ENCODE measurements at regions not wholly inside any gene's neighbourhood (a gene's known extent, or its start where the extent isn't known, plus 50 kb on each side); places are given as distances from the start of the nearest gene placed in this dataset.
"Not testable (repeated sequence)": the region's sequence is repeated elsewhere in the genome, so short reads cannot be mapped to it uniquely, and the experiment has no call there.

DNA sequence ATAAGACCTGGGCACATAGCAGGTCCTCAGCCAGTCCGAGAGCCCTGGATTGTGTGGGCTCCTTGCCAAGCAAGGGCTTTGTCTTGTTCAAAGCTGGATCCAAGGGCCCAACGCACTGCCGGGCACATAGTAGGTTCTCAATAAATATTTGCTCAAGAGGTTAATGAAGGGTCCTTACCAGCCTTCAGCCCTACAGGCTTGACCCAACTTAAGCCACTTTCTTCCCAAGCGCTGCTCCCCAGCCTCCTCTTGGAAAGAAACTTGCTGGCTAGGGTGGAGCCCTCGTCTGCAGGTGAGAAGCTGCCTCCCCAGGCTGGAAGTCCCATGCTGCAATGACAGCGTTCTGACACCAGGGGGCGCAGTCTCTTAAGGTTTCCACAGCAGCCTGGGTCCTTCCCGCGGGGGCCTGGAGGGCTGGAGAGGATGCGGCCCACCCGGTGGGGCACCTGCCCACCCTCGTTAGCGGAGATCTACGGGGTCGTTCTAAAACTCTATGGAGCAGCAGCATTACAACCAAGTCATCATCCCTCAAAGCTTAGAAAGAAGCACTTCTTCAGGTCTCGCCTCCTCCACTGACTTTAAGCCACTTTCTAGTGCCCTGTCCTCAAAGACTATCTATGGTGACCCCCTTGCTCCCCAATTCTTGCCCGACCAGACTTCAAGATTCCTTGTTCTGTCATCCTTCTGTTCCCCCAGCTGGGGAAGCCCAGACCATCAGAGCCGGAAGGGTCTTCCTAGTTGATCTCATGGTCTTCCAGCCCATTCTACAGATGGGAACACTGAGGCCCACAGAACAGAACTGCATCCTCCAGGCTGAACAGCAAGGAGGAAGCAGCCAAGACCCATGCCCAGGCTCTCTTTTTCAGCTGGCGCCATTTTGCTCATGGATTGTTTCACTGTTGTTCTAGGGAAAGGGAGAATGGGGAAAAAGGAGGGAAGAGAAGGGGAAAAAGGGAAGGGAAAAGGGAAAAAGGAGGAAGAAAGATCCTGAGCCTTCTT lies 115.4 kb downstream of the LHX2 start:
- DNase-seq (ENCODE audit: low spot score): no peak
- TF ChIP-seq, protein P1, sequence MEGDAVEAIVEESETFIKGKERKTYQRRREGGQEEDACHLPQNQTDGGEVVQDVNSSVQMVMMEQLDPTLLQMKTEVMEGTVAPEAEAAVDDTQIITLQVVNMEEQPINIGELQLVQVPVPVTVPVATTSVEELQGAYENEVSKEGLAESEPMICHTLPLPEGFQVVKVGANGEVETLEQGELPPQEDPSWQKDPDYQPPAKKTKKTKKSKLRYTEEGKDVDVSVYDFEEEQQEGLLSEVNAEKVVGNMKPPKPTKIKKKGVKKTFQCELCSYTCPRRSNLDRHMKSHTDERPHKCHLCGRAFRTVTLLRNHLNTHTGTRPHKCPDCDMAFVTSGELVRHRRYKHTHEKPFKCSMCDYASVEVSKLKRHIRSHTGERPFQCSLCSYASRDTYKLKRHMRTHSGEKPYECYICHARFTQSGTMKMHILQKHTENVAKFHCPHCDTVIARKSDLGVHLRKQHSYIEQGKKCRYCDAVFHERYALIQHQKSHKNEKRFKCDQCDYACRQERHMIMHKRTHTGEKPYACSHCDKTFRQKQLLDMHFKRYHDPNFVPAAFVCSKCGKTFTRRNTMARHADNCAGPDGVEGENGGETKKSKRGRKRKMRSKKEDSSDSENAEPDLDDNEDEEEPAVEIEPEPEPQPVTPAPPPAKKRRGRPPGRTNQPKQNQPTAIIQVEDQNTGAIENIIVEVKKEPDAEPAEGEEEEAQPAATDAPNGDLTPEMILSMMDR (IDR thresholded peaks at IDR 0.05): peak; percentile 97
- Histone ChIP-seq H3K4me3 (no peak overlapping the region), H3K27ac (no peak overlapping the region)

DNA sequence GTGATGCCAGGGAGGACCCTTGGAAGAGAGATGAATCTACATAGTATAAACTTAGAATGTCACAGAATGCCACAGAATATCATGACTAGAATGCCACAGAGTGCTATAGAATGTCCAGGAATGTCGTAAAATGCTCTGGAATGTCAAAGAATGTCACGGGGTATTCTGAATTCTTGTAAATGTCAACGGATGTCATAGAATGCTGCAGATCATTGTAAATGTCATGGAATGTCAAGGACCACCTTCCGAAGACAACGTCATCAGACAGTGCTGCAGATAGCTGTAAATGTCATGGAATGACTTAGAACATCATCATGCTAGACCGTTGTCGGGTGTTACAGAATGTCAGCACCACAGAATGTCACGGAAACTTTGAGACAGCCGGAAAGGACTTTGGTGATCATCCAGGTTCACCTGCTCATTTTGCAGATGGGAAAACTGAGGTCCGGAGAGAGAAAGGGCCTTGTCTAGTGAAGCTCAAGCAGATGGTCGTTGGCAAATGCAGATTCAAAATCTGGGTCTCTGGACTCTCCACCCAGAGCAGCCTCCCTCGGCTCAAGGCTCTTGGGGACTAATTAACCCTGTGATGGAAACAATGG lies 117.1 kb downstream of the LHX2 start:
- no peak for DNase-seq (ENCODE audit: low spot score)
- Histone ChIP-seq H3K27ac (no peak overlapping the region), H3K4me3 (no peak overlapping the region)
- TF ChIP-seq, protein P1 (IDR thresholded peaks at IDR 0.05): no peak

- Histone ChIP-seq H3K4me3 (no peak overlapping the region), H3K27ac (no peak overlapping the region)
- TF ChIP-seq, protein P1 (IDR thresholded peaks at IDR 0.05): no peak
- DNase-seq (ENCODE audit: low spot score): no peak
These were observed 118.9 kb downstream of the LHX2 start for GRCh38 chr9:124130277-124131075.

GRCh38 chr9:124131518-124131917 lies 120.0 kb downstream of the LHX2 start:
- DNase-seq (ENCODE audit: low spot score); H3K27ac ChIP-seq; H3K4me3 ChIP-seq: not testable (repeated sequence)

DNA sequence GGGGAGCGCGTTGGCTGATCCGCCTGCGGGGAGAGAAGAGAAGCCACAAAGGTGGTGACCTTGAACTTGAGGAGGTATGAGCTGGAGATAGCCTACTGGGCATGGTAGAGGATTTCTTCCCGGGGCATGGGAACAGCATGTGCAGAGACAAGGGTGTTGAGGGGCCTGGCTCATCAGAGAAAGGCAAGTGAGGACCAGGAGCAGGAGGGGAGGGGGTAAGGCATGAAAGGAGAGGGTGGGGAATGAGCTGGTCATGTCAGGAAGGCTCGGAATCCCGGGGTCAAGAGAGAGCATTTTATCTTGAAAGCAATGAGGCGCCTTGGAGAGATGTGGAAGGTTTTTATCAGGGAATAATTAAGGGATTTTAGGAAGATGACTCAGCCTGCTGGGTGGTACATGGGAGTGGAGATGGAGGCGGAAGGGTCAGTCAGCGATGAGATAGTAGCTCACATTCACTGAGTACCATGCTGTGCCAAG lies 121.1 kb downstream of the LHX2 start:
- TF ChIP-seq, protein P1 (IDR thresholded peaks at IDR 0.05): no peak
- H3K4me3 ChIP-seq: no peak overlapping the region
- H3K27ac ChIP-seq: no peak overlapping the region
- no peak for DNase-seq (ENCODE audit: low spot score)

DNA sequence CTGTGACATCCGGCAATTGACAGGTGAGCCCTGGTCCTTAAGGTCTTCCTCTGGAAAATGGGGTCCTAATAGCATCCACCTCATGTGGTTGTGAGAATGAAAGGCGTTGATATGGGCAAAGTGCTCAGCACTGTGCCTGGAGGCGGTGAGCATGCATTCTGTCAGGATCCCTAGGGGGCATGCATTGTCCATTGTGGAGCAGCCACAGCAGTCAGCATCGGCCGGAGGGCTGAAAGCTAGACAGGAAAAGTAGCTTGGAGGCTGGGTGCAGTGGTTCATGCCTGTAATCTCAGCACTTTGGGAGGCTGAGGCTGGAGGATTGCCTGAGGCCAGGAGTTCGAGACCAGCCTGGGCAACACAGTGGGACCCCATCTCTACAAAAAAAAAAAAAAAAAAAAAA lies 122.2 kb downstream of the LHX2 start:
- H3K27ac ChIP-seq: no peak overlapping the region
- DNase-seq (ENCODE audit: low spot score): no peak
- H3K4me3 ChIP-seq: no peak overlapping the region
- TF ChIP-seq, protein P1 (IDR thresholded peaks at IDR 0.05): no peak

DNA sequence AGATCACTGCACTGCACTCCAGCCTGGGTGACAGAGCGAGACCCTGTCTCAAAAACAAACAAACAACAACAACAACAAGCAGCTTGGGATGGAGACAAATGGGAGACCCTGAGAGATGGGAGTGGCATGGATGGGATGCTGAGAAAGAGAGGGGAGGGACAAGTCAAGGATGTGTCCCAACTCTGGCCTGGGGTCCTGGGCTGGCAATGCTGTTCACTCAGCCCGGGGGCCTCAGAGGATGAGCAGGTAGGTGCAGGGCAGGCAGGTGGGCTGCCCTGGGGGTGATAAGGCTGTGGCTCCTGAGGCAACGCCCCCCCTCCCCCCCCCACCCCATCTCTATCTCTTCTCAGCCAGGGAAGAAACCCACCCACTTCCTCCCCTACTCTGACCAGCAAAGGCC lies 123.0 kb downstream of the LHX2 start:
- no peak for DNase-seq (ENCODE audit: low spot score)
- TF ChIP-seq, protein P1 (IDR thresholded peaks at IDR 0.05): no peak
- H3K4me3 ChIP-seq: no peak overlapping the region

More for the DNA sequence above, 123.0 kb downstream of the LHX2 start:
- no peak overlapping the region for H3K27ac ChIP-seq
